ENCODE measurements at regions not wholly inside any gene's neighbourhood (a gene's known extent, or its start where the extent isn't known, plus 50 kb on each side); places are given as distances from the start of the nearest gene placed in this dataset.

GRCh38 chr13:106383791-106384190, 151.7 kb downstream of the EFNB2 start:
- H3K4me3 ChIP-seq (ENCODE audit: low read depth, poor library complexity, severe bottlenecking): no peak overlapping the region
- intact Hi-C loops (cut with DNase I; ENCODE audit: low total_unique reads): no loop called here
- no peak for DNase-seq (ENCODE audit: low spot score in 2 of 2)
- 93 to 95% methylated on average over 1 of the region's 1 CpG for WGBS, 2 donors
- no peak for TF ChIP-seq POLR2A (IDR thresholded peaks at IDR 0.05)
- no peak for TF ChIP-seq CTCF (IDR thresholded peaks at IDR 0.05)

GRCh38 chr13:106382534-106382933, 152.9 kb downstream of the EFNB2 start:
- no peak for DNase-seq (ENCODE audit: low spot score in 2 of 2)
- intact Hi-C loops (cut with DNase I; ENCODE audit: low total_unique reads): no loop called here
- WGBS, 2 donors: 69 to 73% methylated on average over 5 of the region's 5 CpGs
- no peak for TF ChIP-seq POLR2A (IDR thresholded peaks at IDR 0.05)
- TF ChIP-seq CTCF (IDR thresholded peaks at IDR 0.05): no peak
- H3K4me3 ChIP-seq (ENCODE audit: low read depth, poor library complexity, severe bottlenecking): no peak overlapping the region

- DNase-seq (ENCODE audit: low spot score in 2 of 2): no peak
- H3K4me3 ChIP-seq (ENCODE audit: low read depth, poor library complexity, severe bottlenecking): no peak overlapping the region
- 83 to 88% methylated on average over 4 of the region's 4 CpGs for WGBS, 2 donors
- intact Hi-C loops (cut with DNase I; ENCODE audit: low total_unique reads): no loop called here
- no peak for TF ChIP-seq CTCF (IDR thresholded peaks at IDR 0.05)
- no peak for TF ChIP-seq POLR2A (IDR thresholded peaks at IDR 0.05)
These were observed 154.4 kb downstream of the EFNB2 start for GRCh38 chr13:106381091-106381490.

- TF ChIP-seq CTCF (IDR thresholded peaks at IDR 0.05): no peak
- TF ChIP-seq POLR2A (IDR thresholded peaks at IDR 0.05): no peak
These were observed 157.4 kb downstream of the EFNB2 start for GRCh38 chr13:106377931-106378662.

GRCh38 chr13:106377341-106377740, 158.1 kb downstream of the EFNB2 start:
- H3K4me3 ChIP-seq (ENCODE audit: low read depth, poor library complexity, severe bottlenecking): no peak overlapping the region
- 87 to 88% methylated on average over 7 of the region's 7 CpGs for WGBS, 2 donors
- DNase-seq (ENCODE audit: low spot score in 2 of 2): no peak
- TF ChIP-seq CTCF (IDR thresholded peaks at IDR 0.05) (no peak), POLR2A (IDR thresholded peaks at IDR 0.05) (no peak)
- intact Hi-C loops (cut with DNase I; ENCODE audit: low total_unique reads): no loop called here

More at GRCh38 chr13:106377931-106378662, 157.4 kb downstream of the EFNB2 start:
- no peak overlapping the region for H3K4me3 ChIP-seq (ENCODE audit: low read depth, poor library complexity, severe bottlenecking)
- intact Hi-C loops (cut with DNase I; ENCODE audit: low total_unique reads): no loop called here
- 86 to 88% methylated on average over 7 of the region's 7 CpGs for WGBS, 2 donors
- DNase-seq (ENCODE audit: low spot score in 2 of 2): no peak

Measured in lower leg skin (tissue), 4 donors.